GM12891 (cell line): ENCODE measurements at regions not wholly inside any gene's neighbourhood (a gene's known extent, or its start where the extent isn't known, plus 50 kb on each side); places are given as distances from the start of the nearest gene placed in this dataset.

ENCODE experiments used
- POLR2A ChIP-seq: IDR thresholded peaks from 2 replicates; pipeline ENCODE4 v1.6.1; 2011; ENCODE audit warnings: low read depth, low read length, control low read depth
- POLR2AphosphoS5 ChIP-seq: IDR thresholded peaks from 2 replicates; pipeline ENCODE4 v1.6.1; 2011; ENCODE audit warnings: low read depth, low read length, control low read depth

- no peak for TF ChIP-seq POLR2A
- no peak for TF ChIP-seq POLR2AphosphoS5
Measured at GRCh38 chr13:86445672-86446071, 646.5 kb upstream of the SLITRK6 start.
